Ascending aorta (tissue), 2 donors: ENCODE measurements at regions not wholly inside any gene's neighbourhood (a gene's known extent, or its start where the extent isn't known, plus 50 kb on each side); places are given as distances from the start of the nearest gene placed in this dataset.

ENCODE experiments used
- DNase-seq, 2 donors: peaks; one replicate each; pipeline ENCODE4 v3.0.0-alpha.2; 2019; ENCODE audit warnings: low spot score in 2 of 2
- H3K27ac ChIP-seq, 2 donors: fragments of 200-600 bp; sonication (generic); one replicate each; pipeline ENCODE4 v1.5.1; 2016 to 2017; ENCODE audit warnings: mild to moderate bottlenecking in 1 of 2
- H3K27me3 ChIP-seq: fragments of 200-600 bp; sonication (generic); one replicate; pipeline ENCODE4 v1.5.1; 2017
- H3K36me3 ChIP-seq, 2 donors: fragments of 200-600 bp; sonication (generic); one replicate each; pipeline ENCODE4 v1.5.1; 2016
- H3K4me1 ChIP-seq, 2 donors: fragments of 200-600 bp; sonication (generic); one replicate each; pipeline ENCODE4 v1.5.1; 2016 to 2017; ENCODE audit warnings: mild to moderate bottlenecking in 1 of 2
- H3K4me3 ChIP-seq, 2 donors: fragments of 200-600 bp; sonication (generic); one replicate each; pipeline ENCODE4 v1.5.1; 2016 to 2017; ENCODE audit warnings: mild to moderate bottlenecking in 1 of 2
- H3K9me3 ChIP-seq, 2 donors: fragments of 200-600 bp; sonication (generic); one replicate each; pipeline ENCODE4 v1.5.1; 2016
- intact Hi-C: fragments of 100-400 bp; cut with DNase I; formaldehyde crosslinking; loops from one replicate; pipeline ENCODE4 v1.15.1; 2023
- TF ChIP-seq, protein P1 (sequence below), 3 experiments: fragments of 200-600 bp in 2 of 3; fragments of 450-650 bp in 1 of 3; sonication (generic) in 2 of 3; IDR thresholded peaks; one replicate each; pipeline ENCODE4 v1.5.1; 2016 to 2019; ENCODE audit warnings: antibody characterized with exemption in 3 of 3, mild to moderate bottlenecking in 1 of 3, moderate library complexity in 1 of 3

GRCh38 chr4:180581061-180581460 is 1662.1 kb upstream of the TENM3 start:
- intact Hi-C loops = no loop called here
- no peaks in the 10 kb centered on the region for H3K9me3 ChIP-seq
- no peak overlapping the region for H3K27ac ChIP-seq
- H3K27me3 ChIP-seq = no peaks in the 10 kb centered on the region
- no peak overlapping the region for H3K4me3 ChIP-seq
- no peaks in the 10 kb centered on the region for H3K36me3 ChIP-seq
- no peak for DNase-seq
- TF ChIP-seq, protein P1, sequence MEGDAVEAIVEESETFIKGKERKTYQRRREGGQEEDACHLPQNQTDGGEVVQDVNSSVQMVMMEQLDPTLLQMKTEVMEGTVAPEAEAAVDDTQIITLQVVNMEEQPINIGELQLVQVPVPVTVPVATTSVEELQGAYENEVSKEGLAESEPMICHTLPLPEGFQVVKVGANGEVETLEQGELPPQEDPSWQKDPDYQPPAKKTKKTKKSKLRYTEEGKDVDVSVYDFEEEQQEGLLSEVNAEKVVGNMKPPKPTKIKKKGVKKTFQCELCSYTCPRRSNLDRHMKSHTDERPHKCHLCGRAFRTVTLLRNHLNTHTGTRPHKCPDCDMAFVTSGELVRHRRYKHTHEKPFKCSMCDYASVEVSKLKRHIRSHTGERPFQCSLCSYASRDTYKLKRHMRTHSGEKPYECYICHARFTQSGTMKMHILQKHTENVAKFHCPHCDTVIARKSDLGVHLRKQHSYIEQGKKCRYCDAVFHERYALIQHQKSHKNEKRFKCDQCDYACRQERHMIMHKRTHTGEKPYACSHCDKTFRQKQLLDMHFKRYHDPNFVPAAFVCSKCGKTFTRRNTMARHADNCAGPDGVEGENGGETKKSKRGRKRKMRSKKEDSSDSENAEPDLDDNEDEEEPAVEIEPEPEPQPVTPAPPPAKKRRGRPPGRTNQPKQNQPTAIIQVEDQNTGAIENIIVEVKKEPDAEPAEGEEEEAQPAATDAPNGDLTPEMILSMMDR (IDR thresholded peaks at IDR 0.05) = no peak
- no peaks in the 10 kb centered on the region for H3K4me1 ChIP-seq

GRCh38 chr4:180587379-180587778 is 1655.8 kb upstream of the TENM3 start:
- TF ChIP-seq, protein P1 (IDR thresholded peaks at IDR 0.05) = no peak
- no peaks in the 10 kb centered on the region for H3K4me1 ChIP-seq
- intact Hi-C loops = no loop called here
- H3K27ac ChIP-seq = no peak overlapping the region
- DNase-seq = no peak
- no peak overlapping the region for H3K4me3 ChIP-seq
- H3K36me3 ChIP-seq = no peaks in the 10 kb centered on the region
- H3K9me3 ChIP-seq = no peaks in the 10 kb centered on the region
- H3K27me3 ChIP-seq = no peaks in the 10 kb centered on the region

DNA sequence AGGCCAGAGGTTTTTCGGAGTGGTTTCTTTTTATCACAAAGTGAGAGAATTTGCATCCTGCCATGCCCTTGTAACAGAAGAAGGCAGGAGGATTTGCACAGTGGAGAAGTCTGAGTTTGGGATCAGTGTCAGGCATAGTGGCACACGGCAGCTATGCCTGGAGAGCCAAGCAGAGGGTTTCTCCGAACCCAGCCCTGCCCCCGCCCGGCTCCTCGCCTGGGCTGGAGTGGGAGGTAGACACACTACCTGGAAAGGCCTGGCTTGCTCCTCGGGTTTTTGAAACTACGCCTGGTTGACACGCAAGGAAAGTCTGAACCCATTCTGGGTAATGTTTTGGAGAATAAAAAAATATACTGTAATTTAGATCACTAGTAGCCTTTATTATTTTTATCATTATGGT is 1653.6 kb upstream of the TENM3 start:
- intact Hi-C loops = no loop called here
- H3K27me3 ChIP-seq = no peaks in the 10 kb centered on the region
- H3K27ac ChIP-seq = no peak overlapping the region
- H3K4me3 ChIP-seq = no peak overlapping the region
- TF ChIP-seq, protein P1 (IDR thresholded peaks at IDR 0.05) = no peak
- H3K4me1 ChIP-seq = no peaks in the 10 kb centered on the region
- no peaks in the 10 kb centered on the region for H3K9me3 ChIP-seq
- no peaks in the 10 kb centered on the region for H3K36me3 ChIP-seq
- DNase-seq = no peak

GRCh38 chr4:180596888-180597483 is 1646.2 kb upstream of the TENM3 start:
- H3K36me3 ChIP-seq = no peaks in the 10 kb centered on the region
- intact Hi-C loops = no loop called here

GRCh38 chr4:180598281-180598680 is 1644.9 kb upstream of the TENM3 start:
- H3K27ac ChIP-seq = no peak overlapping the region
- TF ChIP-seq, protein P1 (IDR thresholded peaks at IDR 0.05) = no peak
- no peak overlapping the region for H3K4me3 ChIP-seq
- H3K36me3 ChIP-seq = no peaks in the 10 kb centered on the region
- intact Hi-C loops = no loop called here
- DNase-seq = no peak
- H3K27me3 ChIP-seq = no peaks in the 10 kb centered on the region
- H3K4me1 ChIP-seq = no peaks in the 10 kb centered on the region
- no peaks in the 10 kb centered on the region for H3K9me3 ChIP-seq

More at GRCh38 chr4:180596888-180597483, 1646.2 kb upstream of the TENM3 start:
- H3K4me1 ChIP-seq = no peaks in the 10 kb centered on the region
- no peaks in the 10 kb centered on the region for H3K27me3 ChIP-seq
- no peak for DNase-seq
- no peak overlapping the region for H3K4me3 ChIP-seq
- TF ChIP-seq, protein P1 (IDR thresholded peaks at IDR 0.05) = no peak
- H3K9me3 ChIP-seq = no peaks in the 10 kb centered on the region
- H3K27ac ChIP-seq = no peak overlapping the region

DNA sequence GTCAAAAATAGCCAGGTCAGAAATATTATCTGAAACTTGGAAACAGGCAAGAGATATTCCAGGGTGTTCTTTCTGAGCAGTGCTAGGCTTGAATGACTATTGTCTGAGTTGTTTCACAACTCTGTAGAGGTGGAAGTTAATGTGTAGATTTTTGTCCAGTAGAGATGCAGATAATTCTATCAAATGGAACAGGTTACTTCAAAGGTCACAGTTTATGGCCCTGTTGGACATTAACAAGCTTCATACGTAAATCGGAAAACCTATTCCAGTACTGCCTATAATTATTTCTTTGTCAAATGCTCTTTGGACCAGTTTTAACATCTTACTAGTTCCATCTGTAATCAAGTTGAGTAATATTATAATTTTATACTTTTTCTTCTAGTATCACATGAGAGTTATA is 1639.4 kb upstream of the TENM3 start:
- no peaks in the 10 kb centered on the region for H3K4me1 ChIP-seq

More for the DNA sequence above, 1639.4 kb upstream of the TENM3 start:
- no peak for DNase-seq
- no peaks in the 10 kb centered on the region for H3K27me3 ChIP-seq
- no peak overlapping the region for H3K27ac ChIP-seq
- no peaks in the 10 kb centered on the region for H3K36me3 ChIP-seq
- TF ChIP-seq, protein P1 (IDR thresholded peaks at IDR 0.05) = no peak
- H3K4me3 ChIP-seq = no peak overlapping the region
- no peaks in the 10 kb centered on the region for H3K9me3 ChIP-seq
- intact Hi-C loops = no loop called here
